HT-29 (cell line): ENCODE measurements at regions not wholly inside any gene's neighbourhood (a gene's known extent, or its start where the extent isn't known, plus 50 kb on each side); places are given as distances from the start of the nearest gene placed in this dataset.

Experiments used
- DNase-seq: peaks from one replicate; pipeline ENCODE4 v3.0.0-alpha.2; 2015; ENCODE audit warnings: low spot score

DNA sequence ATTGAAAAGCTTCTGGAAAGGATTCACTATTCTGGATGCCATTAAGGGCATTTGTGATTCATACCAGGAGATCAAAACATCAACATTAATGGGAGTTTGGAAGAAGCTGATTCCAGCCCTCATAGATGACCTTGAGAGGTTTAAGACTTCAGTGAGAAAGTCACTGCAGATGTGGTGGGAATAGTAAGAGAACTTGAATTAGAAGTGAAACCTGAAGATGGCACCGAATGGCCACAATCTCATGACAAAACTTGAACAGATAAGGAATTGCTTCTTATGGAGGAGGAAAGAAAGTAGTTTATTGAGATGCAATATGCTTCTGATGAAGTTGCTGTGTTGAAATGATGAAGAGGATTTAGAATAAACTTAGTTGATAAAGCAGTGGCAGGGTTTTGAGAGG, 254.6 kb upstream of the SLC24A2 start:
- no peak for DNase-seq

DNA sequence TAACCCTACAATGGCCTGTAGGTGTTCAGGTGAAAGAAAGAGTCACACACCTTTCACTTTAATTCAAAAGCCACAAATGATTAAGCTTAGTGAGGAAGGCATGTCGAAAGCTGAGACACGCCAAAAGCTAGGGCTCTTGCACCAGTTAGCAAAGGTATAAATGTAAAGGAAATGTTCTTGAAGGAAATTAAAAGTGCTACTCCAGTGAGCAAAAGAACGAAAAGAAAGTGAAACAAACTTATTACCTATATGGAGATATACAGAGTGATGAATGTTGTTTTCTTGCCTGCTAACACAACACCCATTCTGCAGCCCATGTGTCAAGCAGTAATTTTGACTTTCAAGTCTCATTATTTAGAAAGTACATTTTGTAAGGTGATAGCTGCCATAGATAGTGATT, 254.2 kb upstream of the SLC24A2 start:
- DNase-seq = no peak

DNA sequence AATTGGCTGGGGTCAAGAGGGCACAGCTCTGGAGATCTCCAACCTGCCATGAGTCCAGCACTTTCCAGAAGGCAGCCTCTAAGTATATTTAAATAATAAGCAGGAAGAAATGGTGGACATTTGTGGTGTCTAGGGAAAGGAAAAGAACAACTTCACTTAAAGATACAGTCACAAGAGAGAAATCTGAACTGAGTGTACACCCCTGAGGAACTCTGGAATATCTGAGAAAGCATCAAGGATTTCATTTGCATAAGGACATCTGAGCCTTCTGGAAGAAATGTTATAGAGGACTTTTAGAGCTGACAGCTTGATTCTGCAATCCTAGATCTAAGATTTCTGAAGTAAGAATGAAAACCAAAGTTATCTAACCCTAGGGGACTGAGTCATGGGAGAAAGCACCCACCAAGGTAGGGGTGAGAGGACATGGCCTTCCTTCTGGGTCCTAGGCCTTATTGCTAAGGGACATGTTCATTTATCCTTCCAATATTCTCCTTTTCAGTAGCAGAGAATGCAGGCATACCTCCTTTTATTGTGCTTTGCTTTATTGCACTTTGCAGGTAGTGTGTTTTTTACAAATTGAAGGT, 253.4 kb upstream of the SLC24A2 start:
- no peak for DNase-seq

DNA sequence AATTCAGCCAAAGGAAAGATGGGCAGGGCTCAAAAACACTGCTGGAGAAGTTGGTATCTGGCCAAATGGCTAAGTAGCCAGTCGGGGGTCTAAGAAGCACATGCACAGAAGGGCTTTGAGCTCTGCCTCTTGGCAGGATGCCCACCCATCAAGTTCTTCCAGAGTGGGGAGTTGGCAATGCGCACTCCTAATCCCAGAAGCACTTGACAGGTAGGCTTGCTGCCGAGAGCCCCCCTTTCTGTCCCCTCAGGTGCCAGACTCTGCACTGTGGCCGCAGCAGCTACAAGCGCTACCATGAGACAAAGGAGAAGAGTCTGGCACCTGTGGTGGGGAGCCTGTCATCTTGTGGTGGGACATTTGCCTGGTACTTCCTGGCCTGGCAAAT, 252.9 kb upstream of the SLC24A2 start:
- no peak for DNase-seq

DNA sequence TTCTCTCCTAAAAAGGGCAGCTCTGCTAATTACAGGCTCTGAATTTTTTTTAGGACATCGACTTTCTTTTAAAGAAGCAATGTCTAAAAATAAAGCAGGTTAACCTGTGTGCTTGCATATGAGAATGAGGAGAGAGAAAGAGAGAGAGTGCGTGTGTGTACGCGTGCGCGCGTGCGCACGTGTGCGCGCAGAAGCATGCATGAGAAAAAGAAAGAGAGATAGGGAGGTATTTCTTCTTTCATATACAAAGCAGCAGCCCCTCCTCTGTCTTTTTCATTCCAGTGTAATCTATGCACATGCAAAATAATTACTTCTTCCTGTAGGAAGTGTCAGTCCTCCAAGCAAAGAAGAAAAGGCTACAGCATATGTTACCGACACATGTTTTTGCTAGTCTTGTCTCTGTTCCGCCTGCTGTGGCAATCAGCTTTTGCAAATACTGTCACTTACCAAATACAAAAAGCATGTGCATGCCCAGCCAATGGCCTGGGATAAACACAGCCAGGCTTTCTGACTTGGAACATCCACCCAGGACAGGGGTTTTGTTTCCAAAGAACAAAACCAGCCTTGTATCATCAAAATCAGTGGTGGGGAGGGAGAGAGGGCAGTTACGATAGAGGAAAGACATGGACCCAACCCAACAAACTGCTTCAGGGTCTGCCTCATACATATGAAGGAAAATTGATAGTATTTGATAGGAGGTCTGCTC, 252.3 kb upstream of the SLC24A2 start:
- DNase-seq = no peak

DNA sequence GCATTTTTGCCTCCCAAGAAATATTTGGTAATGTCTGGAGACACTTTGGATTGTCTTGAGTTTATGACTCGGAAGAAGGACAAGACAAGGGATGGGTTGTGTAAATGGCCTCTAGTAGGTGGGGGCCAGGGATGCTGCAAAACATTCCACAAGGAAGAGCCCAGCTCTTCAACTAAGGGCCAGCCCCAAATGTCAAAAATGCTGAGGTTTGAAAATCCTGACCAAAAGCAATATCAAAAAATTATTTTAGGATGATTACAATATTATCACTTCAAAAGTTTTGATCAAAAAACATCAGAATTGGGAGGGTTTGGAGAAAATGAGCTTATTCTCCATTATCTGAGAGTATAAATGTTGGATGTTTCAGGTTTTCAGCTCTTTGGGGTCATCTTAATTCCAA, 248.9 kb upstream of the SLC24A2 start:
- DNase-seq = no peak

DNA sequence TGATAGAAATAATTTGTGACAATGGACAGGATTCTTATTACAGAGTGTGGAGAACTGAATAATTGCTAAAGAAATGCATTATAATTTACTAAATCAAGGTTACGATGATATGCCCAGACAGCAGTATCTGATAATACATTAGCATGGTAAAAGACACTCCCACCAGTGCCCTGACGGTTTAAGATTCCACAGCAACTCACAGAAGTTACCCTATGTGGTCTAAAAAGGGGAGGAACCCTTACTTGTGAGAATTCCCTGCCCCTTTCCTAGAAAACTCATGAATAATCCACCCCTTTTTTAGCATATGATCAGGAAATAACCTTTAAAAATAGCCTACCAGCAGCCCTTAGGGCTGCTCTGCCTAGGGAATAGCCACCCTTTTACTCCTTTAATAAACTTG, 244.7 kb upstream of the SLC24A2 start:
- no peak for DNase-seq

DNA sequence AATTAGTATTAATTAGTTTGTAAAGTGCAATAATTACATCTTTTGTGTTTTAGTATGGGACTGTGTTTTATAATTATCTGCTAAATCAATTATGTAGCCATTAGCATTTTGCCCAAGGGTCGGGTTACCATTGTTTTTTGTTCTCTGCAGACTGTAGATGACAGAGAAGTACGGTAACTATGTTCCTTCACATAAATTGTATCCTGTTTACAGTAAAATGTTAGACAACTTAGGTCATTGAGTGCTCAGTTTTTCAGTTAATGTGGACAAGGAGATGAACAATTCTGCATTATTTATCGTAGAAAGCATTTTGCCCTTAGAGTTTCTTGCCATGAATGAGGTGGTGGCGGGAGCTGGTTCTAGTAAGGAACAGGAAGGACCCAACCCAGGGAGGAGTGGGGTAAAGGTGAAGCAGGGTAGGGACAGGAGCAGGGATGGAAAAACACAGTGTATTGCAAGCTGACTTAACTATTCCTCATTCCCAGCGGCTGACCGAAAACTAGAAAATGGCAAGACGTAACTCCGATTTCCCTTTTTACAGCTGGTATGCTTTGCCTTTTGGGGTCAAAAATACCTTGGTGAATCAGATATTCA, 243.7 kb upstream of the SLC24A2 start:
- DNase-seq = no peak

DNA sequence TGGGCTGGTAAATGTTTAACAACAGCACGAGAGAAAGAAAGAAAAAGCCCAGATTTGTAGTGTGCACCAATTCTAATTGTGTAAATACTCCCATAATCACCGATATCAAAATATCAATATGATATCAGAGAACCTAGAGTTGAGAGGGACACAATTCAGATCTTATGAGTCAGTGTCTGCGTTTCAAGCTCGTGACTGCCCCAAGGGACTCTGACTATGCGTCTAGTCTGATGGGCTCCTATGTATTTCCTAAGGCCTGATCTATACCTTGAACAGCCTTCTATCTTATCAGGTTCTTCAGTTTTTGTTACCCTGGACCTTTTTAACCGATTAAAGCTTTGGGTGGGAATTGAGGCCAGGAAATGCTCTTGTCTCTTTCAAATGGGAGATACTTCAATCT, 243.0 kb upstream of the SLC24A2 start:
- no peak for DNase-seq

DNA sequence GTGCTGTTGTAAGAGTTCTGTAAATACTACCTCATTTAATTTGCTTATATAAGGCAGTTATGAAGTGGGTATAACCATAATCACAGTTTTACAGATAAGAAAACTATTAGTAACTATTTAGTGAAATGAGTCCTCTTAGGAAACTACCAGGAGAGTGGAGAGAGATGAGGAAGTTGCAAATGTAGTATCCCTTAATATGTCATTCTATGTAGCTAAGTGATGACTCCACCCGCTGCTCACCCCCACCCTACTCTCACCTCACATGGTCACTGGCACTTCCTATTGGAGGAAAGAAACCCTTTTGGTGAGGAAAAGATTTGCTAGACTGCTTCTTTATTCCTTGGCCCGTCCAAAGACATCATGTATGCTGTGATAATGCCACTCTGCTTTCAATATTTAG, 241.8 kb upstream of the SLC24A2 start:
- DNase-seq = no peak

DNA sequence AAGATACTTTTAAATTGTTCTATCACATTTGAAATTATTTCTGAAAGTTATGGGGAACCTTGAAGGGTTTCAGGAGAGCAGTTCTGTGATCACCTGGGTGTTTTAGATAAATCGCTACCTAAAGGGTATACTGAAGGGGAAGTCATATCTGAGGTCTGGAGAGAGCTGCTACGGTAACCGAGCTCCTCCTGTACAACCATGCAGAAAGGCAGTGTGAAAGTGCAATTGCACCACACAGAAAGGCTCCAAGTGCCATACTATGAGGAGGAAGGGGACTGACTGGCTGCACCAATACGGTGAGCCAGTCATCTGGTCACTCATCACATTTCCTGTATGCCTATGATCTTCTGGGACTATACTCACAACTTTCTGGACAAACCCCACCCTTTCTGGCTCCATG, 241.4 kb upstream of the SLC24A2 start:
- no peak for DNase-seq

DNA sequence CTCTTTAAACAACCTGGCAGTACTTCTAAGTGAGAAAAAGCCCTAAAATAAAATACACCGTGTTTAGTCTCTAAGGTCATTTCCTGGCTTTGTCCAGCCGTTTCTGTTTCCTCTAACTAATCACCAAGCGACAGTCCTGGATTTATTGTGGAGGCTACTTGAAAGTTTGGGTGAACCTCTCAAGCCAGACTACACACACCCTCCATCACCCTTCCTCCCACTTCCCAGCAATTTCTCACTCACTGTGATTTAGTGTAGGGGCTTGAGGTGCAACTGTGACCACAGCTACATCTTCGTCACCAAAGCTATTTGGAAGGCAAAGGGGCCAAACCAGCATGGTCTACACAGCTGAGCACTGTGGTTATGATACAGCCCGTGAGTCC, 240.0 kb upstream of the SLC24A2 start:
- DNase-seq = no peak

DNA sequence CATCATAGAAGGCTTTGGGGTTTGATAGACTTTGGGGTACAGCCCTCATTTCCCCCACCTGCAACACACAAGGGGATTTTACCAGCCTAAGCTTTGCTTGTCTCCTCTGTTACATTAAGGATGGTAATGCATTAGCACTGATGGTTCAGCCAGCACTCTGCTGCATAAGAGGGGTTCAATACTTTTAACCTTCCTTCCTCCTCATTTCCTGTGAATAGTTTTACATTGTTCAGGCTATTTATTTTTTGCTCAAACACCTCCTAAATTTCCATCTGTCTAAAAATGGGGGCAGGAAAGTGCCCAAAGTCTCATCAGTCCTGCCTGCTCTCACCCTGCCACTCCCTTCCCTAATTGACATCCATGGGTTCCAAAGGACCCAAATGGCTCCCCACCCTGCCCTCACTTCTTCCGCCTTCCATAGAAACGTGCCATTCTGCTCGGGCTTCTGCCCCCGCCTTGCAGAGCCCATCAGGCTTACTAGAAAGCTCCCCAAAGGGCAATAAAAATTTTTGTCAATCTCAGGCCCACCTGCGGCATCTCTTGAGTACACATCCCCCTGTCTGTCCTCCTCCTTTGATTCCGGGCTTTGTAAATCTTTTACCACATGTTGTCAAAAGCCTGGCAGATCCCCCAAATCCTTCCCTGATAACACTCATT, 239.5 kb upstream of the SLC24A2 start:
- no peak for DNase-seq

DNA sequence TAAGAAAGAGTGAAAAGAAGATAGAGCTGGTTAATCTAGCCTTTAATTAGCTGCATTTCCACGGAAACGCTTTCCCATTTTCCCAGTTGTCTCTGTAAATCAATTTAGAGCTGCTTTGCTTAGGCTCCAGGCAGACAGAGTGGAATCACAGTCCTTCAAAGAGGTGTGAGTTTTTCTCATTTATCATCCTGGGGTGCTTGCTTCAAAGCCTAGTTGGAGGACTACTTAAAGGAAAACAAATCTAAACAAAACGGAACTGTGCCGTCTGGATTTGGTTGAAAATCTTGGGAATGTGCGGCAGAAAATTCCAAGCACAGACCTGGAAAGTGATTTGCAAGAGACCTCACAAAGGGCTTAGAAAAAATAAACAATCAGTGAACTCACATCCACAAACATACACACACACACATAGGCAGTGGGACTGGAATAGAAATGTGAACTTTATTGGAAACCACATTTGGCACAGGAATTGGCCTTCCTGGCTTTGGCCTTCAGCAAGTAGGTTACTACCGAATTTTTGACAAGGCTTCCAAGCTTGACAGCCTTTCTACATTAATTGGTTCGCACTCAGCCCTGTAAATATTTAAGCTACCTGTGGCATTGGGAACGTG, 235.2 kb upstream of the SLC24A2 start:
- no peak for DNase-seq

DNA sequence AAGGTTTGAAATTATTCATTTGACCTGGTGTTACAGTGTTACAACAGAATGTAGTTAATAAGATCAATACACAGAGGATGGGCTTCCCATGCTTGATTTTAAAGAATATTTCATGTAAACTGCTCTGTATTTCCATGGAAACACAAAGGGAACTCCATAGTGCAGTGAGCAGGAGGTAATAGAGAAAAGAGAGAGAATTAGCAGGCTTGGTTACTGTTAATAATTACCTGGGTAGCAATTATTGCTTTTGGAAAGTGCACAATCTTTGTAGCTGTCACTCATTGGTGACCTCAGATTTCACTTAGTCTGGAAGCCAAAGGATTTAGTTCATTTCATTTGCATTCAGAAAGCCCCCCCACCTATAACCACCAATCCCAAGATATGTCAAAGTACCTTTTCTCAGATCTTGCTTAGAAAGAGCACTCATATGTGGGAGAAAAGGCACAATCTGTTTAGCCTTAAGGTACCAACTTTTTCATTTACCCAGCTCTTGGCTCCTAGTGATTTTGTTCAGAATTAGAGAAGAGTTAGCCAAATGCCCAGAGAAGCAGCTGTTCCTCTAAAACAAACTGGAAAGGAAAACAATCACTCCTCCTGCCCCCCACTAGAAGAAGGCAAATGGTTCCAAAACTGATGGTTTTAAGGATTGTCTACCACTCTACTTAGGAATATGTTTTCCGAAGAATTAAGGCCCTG, 234.5 kb upstream of the SLC24A2 start:
- no peak for DNase-seq

DNA sequence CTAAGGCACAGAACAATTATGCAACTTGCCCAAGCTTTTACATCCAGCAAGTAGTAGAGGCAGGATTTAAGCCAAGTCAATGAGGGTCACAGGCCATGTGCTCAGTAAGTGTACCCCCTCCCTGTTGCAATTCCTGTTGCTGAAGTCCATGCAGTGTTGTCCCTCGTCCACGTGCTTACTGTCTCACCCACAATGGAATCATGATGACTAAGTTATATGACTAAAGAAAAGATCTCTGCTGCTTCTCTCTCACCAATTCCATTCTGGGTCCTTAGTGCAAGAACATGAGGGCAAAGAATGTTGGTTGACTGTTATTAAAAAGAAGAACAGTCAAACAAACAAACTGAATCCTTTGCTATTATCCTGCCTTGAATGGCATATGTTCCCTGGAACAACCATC, 233.6 kb upstream of the SLC24A2 start:
- no peak for DNase-seq

DNA sequence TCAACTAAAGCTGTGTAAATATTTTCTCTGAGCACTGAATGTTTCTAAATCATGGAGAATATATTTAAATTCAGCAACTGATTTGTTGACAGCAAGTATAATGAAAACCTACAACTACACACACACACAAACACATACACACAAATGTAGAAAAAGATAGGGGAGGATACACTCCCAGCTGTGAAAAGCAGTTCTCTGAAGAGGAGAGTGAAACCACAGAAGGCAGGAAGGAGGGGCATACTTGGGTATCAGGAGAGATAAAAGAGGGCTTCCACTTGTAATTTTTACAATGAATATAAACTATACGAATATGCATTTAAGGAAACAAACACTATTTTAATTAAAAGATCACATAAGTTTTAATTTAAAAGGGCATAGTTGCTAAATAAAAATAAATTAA, 227.8 kb upstream of the SLC24A2 start:
- DNase-seq = no peak

DNA sequence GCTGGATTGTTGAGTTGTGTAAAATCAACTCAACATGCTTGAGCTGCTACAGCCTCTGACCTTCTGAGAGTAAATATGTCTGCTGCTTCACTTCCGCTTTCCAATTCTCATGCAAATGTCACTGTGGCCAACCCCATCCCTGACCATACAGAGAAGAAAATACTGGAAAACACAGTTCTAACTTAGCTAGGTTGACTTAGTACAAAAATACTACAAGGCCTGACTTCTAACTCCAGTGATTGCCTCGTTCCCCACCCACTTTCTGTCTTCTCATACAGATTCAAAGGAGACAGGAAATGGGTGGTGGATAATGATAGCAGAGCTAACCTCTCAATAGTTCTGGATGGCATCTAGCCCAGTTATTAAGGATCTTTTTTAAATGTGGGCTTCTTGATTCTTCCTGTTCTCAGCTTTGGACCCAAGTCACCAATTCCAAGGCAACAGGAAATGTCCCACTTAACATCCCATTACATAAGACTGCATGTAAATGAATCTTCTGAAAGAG, 226.6 kb upstream of the SLC24A2 start:
- no peak for DNase-seq

DNA sequence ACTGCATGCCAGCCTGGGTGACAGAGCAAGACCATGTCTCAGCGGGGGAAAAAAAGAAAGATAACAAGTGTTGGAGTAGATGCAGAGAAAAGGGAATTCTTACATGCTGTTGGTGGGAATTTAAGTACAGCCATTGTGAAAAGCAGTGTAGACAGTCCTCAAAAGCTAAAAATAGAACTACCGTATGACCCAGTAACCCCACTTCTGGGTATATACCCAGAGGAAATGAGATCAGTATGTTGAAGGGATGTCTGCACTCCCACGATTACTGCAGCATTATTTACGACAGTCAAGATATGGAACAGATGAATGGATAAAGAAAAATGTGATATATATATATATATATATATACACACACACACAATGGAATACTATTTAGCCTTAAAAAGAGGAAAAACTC, 225.3 kb upstream of the SLC24A2 start:
- no peak for DNase-seq

DNA sequence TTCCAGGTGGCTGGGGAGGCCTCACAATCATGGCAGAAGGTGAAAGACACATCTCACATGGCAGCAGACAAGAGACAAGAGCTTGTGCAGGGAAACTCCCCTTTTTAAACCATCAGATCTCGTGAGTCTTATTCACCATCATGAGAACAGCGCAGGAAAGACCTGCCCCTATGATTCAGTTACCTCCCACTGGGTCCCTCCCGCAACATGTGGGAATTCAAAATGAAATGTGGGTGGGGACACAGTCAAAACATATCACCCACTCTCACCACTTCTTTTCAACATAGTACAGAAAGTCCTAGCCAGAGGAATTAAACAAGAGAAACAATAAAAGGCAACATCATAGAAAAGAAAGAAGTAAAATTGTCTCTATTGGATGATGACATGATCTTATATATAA, 223.4 kb upstream of the SLC24A2 start:
- DNase-seq = no peak

DNA sequence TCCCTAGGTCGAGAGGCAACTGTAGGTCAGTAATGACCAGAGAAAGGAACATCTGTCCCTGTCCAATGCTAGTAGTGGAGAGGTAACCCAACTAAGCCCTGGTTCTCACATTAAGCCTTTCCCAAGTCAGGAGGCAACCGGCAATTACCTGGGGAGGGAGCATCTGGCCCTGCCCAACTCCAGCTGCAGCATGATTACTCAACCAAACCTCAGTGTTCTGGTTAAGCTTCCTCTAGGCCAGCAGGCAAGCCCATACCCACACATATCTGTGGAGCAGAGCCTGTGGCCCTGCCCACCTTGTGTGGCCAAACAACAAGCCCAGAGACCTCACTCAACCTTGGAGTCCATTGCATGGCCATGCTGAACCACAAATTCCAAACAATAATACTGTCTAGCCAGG, 220.8 kb upstream of the SLC24A2 start:
- DNase-seq = no peak

DNA sequence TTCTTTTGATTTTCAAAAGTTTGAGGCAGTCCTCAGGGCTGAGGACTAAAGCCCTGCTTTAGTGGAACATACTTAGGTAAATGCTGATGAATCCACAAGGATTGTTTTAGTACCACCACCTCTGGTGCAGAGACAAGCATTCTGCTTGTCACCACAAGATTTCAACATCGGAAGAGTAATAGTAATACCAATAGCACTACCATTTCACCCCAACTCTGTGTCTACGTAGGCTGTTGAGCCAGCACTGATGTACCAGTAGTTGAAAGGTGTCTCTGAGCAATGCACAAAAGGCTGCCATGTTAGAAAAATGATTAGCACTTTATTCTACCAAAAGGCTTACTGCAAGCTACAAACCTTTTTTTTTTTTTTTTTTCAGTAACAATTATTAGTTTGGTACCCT, 213.2 kb upstream of the SLC24A2 start:
- no peak for DNase-seq
